Vagina (tissue), 2 donors: ENCODE measurements at regions not wholly inside any gene's neighbourhood (a gene's known extent, or its start where the extent isn't known, plus 50 kb on each side); places are given as distances from the start of the nearest gene placed in this dataset.

Experiments
- POLR2A ChIP-seq, 2 donors: fragments of 450-650 bp; IDR thresholded peaks; one replicate each; pipeline ENCODE4 v1.6.1; 2017; ENCODE audit warnings: antibody characterized with exemption in 2 of 2, mild to moderate bottlenecking in 2 of 2, moderate library complexity in 2 of 2
- TF ChIP-seq, protein P1 (sequence below), 3 experiments: fragments of 450-650 bp in 2 of 3; fragments of 200-600 bp in 1 of 3; sonication (generic) in 1 of 3; IDR thresholded peaks; one replicate each; pipeline ENCODE4 v1.5.1; 2017 to 2019; ENCODE audit warnings: antibody characterized with exemption in 3 of 3, mild to moderate bottlenecking in 2 of 3, moderate library complexity in 2 of 3

- TF ChIP-seq, protein P1, sequence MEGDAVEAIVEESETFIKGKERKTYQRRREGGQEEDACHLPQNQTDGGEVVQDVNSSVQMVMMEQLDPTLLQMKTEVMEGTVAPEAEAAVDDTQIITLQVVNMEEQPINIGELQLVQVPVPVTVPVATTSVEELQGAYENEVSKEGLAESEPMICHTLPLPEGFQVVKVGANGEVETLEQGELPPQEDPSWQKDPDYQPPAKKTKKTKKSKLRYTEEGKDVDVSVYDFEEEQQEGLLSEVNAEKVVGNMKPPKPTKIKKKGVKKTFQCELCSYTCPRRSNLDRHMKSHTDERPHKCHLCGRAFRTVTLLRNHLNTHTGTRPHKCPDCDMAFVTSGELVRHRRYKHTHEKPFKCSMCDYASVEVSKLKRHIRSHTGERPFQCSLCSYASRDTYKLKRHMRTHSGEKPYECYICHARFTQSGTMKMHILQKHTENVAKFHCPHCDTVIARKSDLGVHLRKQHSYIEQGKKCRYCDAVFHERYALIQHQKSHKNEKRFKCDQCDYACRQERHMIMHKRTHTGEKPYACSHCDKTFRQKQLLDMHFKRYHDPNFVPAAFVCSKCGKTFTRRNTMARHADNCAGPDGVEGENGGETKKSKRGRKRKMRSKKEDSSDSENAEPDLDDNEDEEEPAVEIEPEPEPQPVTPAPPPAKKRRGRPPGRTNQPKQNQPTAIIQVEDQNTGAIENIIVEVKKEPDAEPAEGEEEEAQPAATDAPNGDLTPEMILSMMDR (IDR thresholded peaks at IDR 0.05), result no peak
- no peak for TF ChIP-seq POLR2A (IDR thresholded peaks at IDR 0.05)
These were observed 72.7 kb upstream of the EDNRA start for GRCh38 chr4:147408189-147408588.
